Inflammatory macrophage treated with lipopolysaccharide for 1 hour (primary cell): ENCODE measurements at regions not wholly inside any gene's neighbourhood (a gene's known extent, or its start where the extent isn't known, plus 50 kb on each side); places are given as distances from the start of the nearest gene placed in this dataset.

Experiments used
- DNase-seq, 2 donors: peaks; one replicate each; pipeline ENCODE4 v3.0.0-alpha.2; 2020 to 2022

DNA sequence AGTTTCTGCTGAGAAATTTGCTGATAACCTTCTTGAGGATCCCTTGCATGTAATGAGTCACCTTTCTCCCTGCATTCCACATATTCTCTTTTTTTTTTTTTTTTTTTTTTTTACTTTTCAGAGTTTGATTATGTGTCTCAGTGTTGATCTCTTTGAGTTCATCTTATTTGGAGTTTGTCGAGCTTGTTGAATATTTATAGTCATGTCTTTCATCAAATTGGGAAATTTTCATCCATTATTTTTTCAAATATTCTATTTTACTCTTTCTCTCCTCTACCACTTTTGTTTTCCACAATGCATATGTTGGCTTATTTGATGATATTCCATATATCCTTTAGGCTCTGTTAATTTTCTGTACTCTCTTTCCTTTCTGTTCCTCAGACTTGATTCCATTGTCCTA, 136.1 kb downstream of the MAD2L1 start:
- DNase-seq = no peak

DNA sequence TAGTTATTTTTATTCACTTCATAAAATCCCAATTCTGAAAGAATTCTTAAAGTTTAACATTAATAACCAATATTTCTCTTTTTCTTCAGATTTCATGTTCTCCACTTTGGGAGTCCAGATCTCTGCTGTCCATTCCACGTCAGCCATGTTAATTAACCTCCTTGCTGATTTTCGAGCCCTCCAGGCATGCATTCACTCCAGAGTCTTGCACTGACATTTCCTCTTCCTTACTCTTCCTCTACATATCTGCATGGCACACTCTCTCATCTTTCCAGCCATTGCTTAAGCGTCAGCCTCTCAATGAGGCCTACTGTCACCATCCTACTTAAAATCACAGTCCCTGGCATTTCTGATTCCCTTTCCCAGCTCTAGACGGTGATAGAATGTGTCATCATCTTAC, 144.8 kb downstream of the MAD2L1 start:
- DNase-seq = no peak

DNA sequence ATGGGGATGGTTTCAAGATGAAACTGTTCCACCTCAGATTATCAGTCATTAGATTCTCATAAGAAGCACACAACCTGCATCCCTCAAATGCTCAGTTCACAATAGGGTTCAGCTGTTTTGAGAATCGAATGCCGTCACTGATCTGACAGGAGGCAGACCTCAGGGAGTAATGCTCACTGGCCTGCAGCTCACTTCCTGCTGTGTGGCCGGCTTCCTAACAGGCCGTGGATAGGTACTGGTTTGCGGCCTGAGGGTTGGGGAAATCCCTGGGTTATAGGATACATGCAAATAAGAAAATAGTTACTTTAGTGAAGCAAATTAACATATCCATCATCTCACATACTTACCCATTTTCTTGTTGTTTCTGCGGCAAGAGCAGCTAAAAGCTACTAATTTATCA, 160.4 kb downstream of the MAD2L1 start:
- no peak for DNase-seq

DNA sequence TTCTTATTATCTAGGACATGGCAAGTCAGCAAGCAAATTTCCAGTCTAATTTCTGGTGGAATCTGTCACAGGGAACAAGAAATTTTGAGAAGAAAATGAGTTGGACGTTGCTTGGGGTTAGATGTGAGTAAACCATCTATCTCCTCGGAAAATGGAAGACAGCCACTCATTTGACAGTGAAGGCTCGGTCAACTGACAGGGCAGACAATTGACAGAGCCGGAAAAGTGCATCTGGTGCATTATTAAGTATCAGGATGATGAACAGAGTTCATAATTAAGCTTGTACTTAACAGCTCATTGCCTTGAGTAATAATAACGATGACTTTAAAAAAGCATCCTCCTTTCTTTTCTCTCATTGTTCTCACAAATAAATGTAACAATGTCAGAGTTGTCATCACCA, 168.4 kb downstream of the MAD2L1 start:
- DNase-seq = no peak

DNA sequence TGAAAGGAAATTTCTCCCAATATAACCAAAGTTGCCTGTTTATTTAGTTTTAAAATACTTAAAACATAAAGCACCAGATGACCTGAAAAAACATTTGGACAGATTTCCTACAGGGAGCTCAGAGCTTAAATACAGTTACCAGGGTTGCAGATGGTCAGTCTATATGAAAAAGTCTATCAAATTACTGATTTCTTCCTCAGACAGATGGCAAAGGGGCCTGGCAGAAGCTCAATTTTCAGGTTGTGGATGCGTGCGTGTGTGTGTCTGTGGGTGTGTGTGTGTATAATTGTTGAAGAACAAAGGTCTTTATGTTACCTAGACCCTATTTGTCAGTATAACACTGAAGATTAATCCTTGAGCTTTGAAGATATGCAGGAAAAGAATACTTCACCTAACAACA, 169.4 kb downstream of the MAD2L1 start:
- no peak for DNase-seq

DNA sequence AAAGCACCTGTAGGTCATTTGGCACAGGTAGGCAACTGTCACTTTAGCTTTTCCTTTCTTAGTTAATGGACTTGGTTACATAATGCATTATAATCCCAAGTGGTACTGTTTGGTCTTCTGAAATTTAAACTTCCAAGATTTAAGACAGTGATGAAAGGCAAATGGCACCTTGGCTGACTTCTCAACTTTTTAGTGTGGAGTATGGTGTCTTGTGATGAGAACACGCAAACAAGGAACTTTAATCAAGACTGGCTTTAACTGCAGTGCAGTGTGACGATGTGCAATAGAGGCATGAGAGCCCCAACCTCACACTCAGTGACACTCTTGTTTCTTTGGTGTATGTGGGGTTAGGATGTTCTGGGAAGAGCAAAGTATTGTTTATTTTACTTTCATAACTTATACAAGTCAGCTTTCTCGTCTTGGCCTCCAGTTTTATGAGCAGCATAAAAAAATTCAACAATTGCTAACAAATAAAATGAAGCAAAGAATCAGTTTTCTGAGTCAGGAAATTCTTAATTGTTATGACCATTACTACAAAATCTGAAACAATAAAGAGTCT, 171.9 kb downstream of the MAD2L1 start:
- DNase-seq = no peak

DNA sequence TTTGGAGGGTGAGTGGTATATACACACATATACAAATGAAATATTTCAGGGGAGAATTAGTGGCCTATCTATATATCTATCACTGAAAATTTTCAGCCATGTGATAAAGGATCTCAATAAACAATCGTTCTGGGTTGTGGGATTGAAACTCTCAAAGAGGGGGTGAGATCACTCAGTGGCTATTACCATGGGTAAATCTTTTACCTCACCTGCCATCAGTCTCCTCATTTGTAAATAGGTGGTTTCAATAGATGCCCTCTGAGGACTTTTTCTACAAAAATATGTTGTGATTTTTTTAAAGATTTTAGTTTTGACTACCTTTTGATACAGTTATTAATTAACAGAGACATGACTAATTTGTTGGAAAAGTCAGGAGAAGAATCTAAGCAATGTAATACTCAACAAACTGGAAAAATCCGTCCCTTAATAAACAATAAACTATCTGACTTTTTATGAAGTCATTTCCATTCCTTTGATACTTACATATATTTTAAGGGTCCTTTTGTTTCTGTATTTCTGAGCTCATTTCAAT, 192.8 kb downstream of the MAD2L1 start:
- DNase-seq = no peak

DNA sequence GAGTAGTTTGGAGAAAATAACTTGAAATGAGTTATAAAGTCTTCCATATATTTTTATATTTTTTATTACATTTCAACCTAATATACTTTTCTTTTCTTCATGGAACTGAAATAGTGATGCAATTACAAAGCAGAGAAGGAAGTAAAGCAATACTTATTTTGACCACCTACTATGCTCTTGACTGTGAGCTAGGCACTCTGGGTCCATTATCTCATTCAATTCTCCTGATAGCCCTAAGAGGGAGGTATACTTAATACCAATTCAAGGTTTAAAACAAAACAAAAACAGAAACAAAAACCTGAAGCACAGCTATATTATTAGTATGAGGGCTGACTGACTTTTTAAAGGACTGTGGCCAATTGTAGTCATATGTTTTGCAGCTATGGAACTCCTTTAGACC, 193.5 kb downstream of the MAD2L1 start:
- no peak for DNase-seq

DNA sequence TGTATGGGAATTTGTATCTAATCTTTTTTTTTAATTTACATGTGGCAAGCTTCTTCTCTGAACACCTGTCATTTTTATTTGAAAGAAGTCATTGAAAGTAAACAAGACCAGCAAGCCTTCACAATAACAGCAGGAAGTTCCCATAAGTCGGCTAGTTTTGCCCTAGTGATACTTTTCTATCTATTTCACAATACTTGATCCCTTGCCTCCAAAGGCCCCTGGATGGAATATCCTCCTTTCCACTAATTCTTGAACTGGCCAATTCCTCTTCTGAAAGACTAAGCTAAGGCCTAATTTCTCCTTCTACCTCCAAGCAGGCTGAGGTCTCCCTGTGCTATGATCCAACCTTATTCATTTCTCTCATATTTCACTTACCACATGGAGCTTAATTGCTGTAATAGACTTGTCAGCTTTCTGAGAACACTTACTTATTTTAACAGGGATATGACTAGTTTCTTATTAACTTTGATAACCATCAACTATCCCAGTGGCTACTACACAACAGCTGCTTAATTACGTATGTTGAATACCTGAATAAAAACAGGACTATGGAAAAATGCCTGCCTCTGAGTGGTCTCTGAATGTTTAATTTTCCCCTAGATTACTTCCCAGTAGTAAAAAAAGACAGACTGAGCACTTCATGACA, 194.2 kb downstream of the MAD2L1 start:
- DNase-seq = no peak

DNA sequence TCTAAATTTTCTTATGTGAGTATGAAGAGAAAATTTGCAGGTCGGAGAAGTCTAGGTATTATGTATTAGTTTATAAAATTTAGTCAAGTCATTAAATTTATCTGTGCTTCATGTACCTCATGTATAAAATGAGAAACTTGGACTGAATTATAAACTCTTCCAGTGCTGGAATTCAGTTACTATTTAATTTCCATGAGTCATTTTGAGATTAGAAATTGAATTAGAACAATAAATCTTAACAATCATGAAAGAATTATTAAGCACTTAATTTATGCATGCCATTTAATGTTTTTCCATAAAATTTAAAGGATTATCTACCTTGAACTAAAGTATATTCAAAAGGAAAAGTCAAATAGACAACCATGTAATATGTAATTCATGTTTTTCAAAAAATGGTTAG, 195.8 kb downstream of the MAD2L1 start:
- no peak for DNase-seq

DNA sequence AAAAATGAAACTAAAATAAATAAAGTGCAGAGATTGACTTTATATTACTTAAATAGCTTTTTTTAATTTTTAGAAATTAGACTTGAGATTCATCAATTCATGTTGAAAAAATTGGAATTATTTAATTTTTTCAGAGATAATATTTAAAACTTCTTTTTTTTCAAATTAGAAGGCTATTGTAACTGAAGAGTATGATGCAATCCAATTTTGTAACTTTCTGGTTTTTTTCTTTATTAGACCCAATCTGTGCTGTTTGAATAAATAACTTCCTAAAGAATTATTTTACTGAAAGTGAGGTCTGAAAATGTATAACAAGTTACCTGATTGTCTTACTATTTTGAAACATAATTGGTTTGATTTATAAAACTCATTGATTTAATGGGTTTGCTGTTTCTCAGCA, 200.9 kb downstream of the MAD2L1 start:
- DNase-seq = no peak

DNA sequence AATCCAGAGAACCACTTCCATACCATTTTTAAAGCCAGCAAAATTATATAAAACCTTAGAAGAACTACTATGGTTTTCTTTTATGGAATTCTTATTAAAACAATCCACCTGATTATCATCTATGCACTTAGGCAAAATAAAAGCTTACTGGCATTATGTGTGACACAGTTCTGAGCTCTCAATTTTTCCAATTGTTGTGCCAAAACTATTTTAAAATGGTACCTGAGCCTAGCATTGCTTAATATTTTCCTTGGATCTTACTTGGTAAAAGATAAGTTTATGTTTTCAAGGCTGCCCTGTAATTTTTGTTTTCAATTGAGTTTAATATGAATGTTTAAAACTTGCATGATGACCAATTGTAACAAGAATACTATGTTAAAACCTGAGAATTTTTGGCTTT, 201.3 kb downstream of the MAD2L1 start:
- DNase-seq = no peak

DNA sequence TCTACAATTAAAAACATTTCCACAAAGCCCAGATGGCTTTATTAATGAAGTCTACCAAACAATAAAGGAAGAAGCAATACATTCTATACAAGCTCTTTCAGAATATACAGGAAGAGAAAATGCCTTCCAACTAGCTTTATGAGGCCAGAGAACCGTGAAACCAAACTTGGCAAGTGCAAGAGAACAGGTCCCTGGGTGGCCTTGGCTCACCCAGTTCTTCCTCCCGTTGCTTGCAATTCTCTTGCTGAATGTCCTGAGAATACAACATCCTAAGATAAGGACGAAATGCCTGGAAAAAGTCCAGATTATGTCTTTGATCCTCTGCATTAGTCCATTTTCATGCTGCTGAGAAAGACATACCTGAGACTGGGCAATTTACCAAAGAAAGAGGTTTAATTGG, 204.9 kb downstream of the MAD2L1 start:
- DNase-seq = no peak

DNA sequence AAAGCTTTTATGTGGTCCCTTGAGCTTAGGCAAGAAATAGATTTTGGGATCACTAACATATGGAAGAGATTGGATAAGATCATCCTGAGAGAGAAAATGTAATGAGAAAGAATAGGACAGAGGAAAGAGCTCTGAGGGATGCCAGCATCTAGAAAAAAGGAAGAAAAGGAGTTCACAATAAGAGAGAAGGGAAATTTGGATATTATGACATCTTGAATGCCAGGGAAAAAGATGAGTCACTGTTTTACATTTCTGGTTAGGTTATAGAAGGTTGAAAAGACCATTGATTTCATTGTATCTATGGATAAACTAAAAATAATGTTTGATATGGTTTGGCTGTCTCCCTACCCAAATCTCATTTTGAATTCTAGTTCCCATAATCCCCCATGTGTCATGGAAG, 208.5 kb downstream of the MAD2L1 start:
- peak in 1 of 2 donors; percentile 1 for DNase-seq

DNA sequence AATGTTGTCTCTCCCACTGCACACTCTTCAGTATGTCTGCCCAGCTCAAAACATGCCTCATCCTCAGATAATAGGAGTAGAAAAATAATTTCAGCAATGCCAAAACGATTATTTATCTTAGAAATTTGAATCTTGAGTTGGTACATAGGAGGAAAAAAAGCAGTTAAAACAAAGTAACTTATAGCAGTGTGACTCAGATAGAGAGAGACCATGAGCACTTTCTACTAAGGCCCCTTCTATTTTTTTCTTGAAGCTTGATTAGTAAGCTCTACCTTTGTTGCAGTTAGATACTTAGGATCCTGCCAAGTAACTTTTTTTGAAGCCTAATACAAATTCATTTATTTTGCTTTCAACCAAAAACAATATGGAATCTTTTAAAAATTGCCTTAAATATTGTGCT, 212.3 kb downstream of the MAD2L1 start:
- DNase-seq = no peak

DNA sequence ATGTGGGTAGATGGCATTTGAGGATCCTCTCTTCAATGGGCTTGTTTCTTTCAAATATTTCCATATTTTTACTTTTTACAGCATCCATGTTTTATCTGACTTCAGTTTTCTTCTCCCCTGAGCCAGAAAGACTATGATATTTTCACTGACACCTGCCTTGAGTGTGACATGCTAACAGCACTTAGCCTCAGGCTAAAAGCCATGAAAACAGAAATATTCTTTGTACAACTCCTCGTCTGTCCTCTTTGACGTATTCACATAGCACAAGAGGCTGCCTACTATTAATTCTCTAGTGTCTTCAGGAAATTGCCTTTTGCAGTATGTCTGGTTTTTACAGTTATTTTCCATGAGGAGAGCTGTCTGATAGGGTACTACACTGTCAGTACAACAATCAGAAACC, 215.0 kb downstream of the MAD2L1 start:
- DNase-seq = no peak

DNA sequence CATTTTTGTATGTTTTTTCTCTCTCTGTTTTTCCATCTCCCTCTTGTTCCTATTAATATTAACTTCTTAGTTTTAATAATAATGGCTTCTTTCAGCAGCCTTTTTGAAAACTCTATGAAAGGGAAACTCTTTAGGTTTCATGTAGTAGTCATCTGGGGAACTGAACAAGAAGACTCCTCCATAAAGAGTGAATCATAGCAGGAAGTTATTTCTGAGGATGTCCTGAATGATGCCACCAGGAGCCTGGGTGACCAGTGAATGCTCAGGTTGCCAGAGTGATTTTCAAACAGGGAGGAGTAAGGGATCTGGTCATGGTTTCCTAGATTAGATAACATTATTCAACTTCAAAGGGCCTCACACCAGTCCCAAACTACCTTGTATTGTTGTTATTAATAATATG, 212.8 kb upstream of the PDE5A start:
- no peak for DNase-seq

DNA sequence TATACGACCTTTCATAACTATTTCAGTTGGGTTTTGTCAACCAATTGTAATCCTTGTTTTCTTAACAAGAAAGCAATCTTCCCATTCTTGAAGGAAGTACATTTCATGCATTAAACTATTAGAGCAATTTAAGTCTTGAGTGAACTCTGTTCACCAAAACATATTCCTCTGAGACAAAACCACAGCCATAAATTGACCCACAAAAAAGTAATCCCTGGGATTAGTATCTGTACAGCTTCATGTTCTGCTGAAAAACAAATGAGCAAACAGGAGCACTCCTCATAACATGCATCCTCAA, 207.0 kb upstream of the PDE5A start:
- no peak for DNase-seq

DNA sequence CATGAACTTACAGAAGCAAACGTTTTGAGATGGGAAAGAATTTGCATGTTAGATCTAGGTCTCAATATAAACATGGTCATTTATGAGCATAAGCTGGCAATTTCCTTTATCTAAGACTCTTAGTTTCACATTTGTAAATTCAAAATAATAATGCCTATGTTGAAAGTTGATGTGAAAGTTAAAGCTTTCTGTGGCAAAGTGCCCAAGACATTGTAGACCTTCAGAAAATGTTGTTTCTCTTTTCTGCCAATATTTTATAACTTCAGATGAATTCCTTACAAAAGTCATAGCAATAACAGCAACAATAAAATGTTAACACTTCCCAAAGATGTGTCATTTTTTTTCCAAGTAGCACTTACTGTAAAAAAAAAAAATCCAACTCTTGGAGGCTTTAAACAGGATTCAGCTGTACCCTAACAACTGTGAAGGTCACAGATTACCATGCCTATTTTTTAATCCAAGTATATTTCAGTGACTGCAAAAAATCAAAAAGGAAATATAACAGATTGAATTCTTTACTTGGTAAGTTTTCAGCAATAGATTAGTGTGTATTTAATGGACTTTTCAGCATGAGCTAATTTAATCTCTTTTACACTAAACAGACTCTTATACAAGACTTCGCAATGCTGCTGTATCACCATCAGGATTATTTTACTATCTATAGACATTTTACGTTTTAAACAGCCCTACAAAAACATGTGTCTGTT, 206.5 kb upstream of the PDE5A start:
- DNase-seq = no peak

DNA sequence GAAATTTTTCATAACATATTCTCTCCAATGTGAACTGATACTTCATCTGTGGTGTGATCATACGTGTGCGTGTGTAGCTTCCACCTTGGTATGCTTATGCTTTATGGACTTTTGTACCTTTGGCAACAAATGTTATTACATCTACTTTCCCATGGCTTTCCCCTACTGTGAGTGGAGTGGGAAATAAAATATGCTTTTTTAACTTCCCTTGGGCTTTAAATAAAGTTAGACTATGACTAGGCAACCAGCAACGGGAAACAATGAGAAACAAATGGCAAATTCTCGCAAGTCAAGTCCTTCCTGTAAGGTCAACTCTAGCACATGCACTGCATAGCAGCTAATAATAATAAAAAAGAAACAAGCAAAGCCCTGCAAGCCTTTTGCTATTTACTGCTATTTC, 205.0 kb upstream of the PDE5A start:
- DNase-seq = no peak

DNA sequence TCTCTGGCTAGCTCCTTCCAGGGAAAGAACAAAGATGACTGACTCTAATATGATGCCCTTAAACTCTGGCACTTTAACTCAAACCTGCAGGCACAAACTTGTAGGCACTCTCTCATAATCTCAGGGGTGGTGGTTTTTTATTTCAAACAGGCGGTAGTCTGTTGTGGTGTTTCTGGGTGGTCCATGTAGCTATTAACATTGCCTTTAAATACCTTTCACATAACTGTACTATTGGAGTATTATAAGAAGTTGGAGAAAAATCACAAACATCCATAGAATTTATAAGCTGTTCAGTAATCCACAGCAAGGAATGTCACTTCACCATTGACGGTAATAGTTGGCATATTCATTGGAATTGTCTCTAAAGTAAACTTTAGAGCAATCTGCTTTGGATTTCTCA, 204.2 kb upstream of the PDE5A start:
- no peak for DNase-seq

DNA sequence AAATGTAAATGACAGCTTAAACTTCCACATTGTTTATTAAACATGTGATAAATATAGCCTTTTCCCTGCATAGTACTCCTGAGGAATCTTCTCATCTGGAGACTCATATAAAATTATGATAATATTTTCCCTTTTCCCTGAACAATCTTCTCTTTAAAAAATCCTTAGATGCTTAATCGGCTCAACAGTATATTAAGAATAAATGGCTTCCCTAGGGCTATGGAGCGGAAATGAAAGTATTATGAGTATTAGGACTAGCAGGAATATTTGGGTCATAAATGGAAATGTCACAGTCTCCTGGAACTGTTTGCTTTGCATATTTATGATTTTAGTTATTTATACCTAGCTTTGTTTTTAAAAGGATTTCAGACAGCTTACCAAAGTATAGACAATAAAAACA, 200.7 kb upstream of the PDE5A start:
- DNase-seq = no peak

DNA sequence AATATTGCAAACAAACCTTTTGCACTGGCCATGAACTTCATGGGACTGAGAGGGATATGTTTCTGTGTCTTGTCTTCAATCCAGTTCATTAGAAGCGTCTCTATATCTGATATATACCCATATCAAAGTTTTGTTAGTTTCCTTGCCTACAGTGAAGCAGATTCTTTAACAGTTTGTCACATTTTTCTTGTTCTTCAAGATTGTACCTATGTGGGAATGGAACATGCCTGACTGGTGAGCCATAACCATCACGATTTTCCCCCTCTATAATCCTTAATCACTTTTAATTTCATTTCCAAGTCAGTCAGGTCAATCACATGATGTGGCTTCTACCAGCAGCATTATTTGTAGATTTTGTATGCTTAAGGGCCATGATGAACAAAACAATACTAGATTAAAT, 197.1 kb upstream of the PDE5A start:
- no peak for DNase-seq

DNA sequence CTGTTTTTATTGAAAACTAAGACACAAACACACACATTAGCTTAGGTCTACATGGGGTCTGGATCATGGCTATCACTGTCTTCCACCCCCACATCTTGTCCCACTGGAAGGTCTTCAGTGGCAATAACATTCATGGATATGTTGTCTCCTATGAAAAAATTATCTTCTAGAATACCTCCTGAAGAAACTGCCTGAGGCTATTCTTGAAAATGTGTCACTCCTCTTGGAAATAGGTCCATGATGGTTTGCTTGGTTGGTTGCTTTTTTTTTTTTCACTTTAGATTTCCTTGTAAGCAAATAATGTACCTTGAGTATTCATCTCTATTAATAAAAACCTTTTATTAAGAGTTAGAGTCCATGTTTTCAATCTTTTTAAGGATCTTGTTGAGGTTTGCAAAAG, 195.3 kb upstream of the PDE5A start:
- no peak for DNase-seq

DNA sequence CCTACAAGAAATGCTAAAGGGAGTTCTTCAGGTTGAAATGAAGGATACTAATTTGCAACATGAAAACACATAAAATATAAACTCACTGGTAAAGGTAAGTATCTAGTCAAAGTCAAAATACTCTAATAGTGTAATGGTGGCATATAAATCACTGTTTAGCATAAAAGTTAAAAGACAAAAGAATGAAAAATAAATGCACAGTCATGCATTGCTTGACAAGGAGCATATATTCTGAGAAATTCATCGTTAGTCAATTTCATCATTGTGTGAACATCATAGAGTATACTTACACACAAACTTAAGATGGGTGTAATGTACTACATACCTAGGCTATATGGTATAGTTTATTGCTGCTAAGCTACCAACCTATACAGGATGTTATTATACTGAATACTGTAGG, 194.4 kb upstream of the PDE5A start:
- DNase-seq = no peak
